GM21360 (cell line): ENCODE measurements at regions not wholly inside any gene's neighbourhood (a gene's known extent, or its start where the extent isn't known, plus 50 kb on each side); places are given as distances from the start of the nearest gene placed in this dataset.
"Not testable (repeated sequence)": the region's sequence is repeated elsewhere in the genome, so short reads cannot be mapped to it uniquely, and the experiment has no call there.

ENCODE experiments used
- ATAC-seq: cut with Tn5 transposase; IDR thresholded peaks from one replicate; pipeline ENCODE4 v1.9.1; 2021; ENCODE audit warnings: mild to moderate bottlenecking, moderate library complexity; ENCODE audit not compliant: unreplicated experiment

- no peak for ATAC-seq
These were observed 57.9 kb downstream of the FANCF start for GRCh38 chr11:22567759-22568158.

- ATAC-seq: no peak
These were observed 59.3 kb downstream of the FANCF start for GRCh38 chr11:22566293-22566692.

- ATAC-seq: no peak
These were observed 64.3 kb downstream of the FANCF start for GRCh38 chr11:22561283-22561682.

GRCh38 chr11:22559416-22559815 lies 66.2 kb downstream of the FANCF start:
- no peak for ATAC-seq

GRCh38 chr11:22558664-22559063 lies 67.0 kb downstream of the FANCF start:
- ATAC-seq: no peak

GRCh38 chr11:22556381-22556780 lies 69.2 kb downstream of the FANCF start:
- no peak for ATAC-seq

GRCh38 chr11:22555881-22556280 lies 69.7 kb downstream of the FANCF start:
- no peak for ATAC-seq

- peak; percentile 92 for ATAC-seq
These were observed 71.4 kb downstream of the FANCF start for GRCh38 chr11:22554221-22554620.

- ATAC-seq: no peak
These were observed 72.7 kb downstream of the FANCF start for GRCh38 chr11:22552885-22553284.

- ATAC-seq: no peak
These were observed 78.9 kb downstream of the FANCF start for GRCh38 chr11:22546746-22547145.

- ATAC-seq: no peak
These were observed 82.4 kb downstream of the FANCF start for GRCh38 chr11:22543261-22543660.

- no peak for ATAC-seq
These were observed 85.8 kb downstream of the FANCF start for GRCh38 chr11:22539821-22540256.

- ATAC-seq: no peak
These were observed 89.6 kb downstream of the FANCF start for GRCh38 chr11:22536071-22536470.

- ATAC-seq: not testable (repeated sequence)
These were observed 96.8 kb downstream of the FANCF start for GRCh38 chr11:22528612-22529429.

GRCh38 chr11:22522225-22522624 lies 103.4 kb downstream of the FANCF start:
- ATAC-seq: no peak

- ATAC-seq: peak; percentile 64
These were observed 104.4 kb downstream of the FANCF start for GRCh38 chr11:22521226-22521625.

- ATAC-seq: no peak
These were observed 105.1 kb downstream of the FANCF start for GRCh38 chr11:22520521-22520920.

GRCh38 chr11:22518344-22518743 lies 107.3 kb downstream of the FANCF start:
- not testable (repeated sequence) for ATAC-seq

- ATAC-seq: no peak
These were observed 109.5 kb downstream of the FANCF start for GRCh38 chr11:22516111-22516510.

- no peak for ATAC-seq
These were observed 113.2 kb downstream of the FANCF start for GRCh38 chr11:22512457-22512856.

GRCh38 chr11:22510741-22511140 lies 114.9 kb downstream of the FANCF start:
- no peak for ATAC-seq

GRCh38 chr11:22510010-22510409 lies 115.6 kb downstream of the FANCF start:
- ATAC-seq: no peak

- no peak for ATAC-seq
These were observed 117.0 kb downstream of the FANCF start for GRCh38 chr11:22508665-22509064.
